ENCODE measurements at regions not wholly inside any gene's neighbourhood (a gene's known extent, or its start where the extent isn't known, plus 50 kb on each side); places are given as distances from the start of the nearest gene placed in this dataset.

GRCh38 chr17:83190601-83191387, 111.4 kb downstream of the METRNL start:
- CTCF ChIA-PET = no interaction called here
- H3K79me2 ChIP-seq (ENCODE audit: insufficient read depth, low read length) = no peaks in the 10 kb centered on the region
- H3K27me3 ChIP-seq (ENCODE audit: insufficient read depth, low read length) = 0 out of 2 replicates have a peak, but pooled peaks cover 8% of the 10 kb centered on the region
- POLR2A ChIA-PET = no interaction called here
- DNase-seq (ENCODE audit: low read depth, low spot score) = no peak
- H3K9ac ChIP-seq (ENCODE audit: low read length) = no peak overlapping the region
- BruUV-seq (replicated peaks) = no TSS peak
- no peak overlapping the region for H2AFZ ChIP-seq (ENCODE audit: low read depth, low read length, poor library complexity, severe bottlenecking)
- H3K4me1 ChIP-seq (ENCODE audit: control insufficient read depth in 1 of 2, insufficient read depth in 2 of 2, low read length in 2 of 2) = peaks cover 0 to 10% of the 10 kb centered on the region in 2 experiments; a peak in 1 of 4 replicates
- intact Hi-C loops (cut with micrococcal nuclease) = no loop called here
- H3K36me3 ChIP-seq (ENCODE audit: control insufficient read depth in 1 of 2, insufficient read depth in 2 of 2, low read length in 2 of 2) = no peaks in the 10 kb centered on the region
- ATAC-seq = no peak
- RAD21 ChIA-PET (ENCODE audit: low non-redundant PET in 1 of 2, low total read pairs in 2 of 2, uncharacterized antibody in 2 of 2, unreplicated experiment in 2 of 2) = no interaction called here
- H3K9me3 ChIP-seq (ENCODE audit: control insufficient read depth in 1 of 2, insufficient read depth in 1 of 2, low read depth in 1 of 2, low read length in 2 of 2) = peaks cover 0 to 5% of the 10 kb centered on the region in 2 experiments; a peak in 1 of 4 replicates
- H3K4me3 ChIP-seq (replicated peaks in 1 of 2; ENCODE audit: low read depth in 1 of 2, low read length in 2 of 2) = no peak overlapping the region
- no peaks in the 10 kb centered on the region for H3K9me2 ChIP-seq (ENCODE audit: insufficient read depth)
- H3K4me2 ChIP-seq (ENCODE audit: low read length) = no peak overlapping the region
- TF ChIP-seq REST (IDR thresholded peaks at IDR 0.05; ENCODE audit: low read depth) = no peak
- no peak for TF ChIP-seq ELF1 (IDR thresholded peaks at IDR 0.05; ENCODE audit: borderline replicate concordance, low read depth)
- TF ChIP-seq ZNF274 (IDR thresholded peaks at IDR 0.05; ENCODE audit: low read depth, low read length) = no peak
- TF ChIP-seq SP1 (IDR thresholded peaks at IDR 0.05; ENCODE audit: low read depth) = no peak
- no peak for TF ChIP-seq SRF (IDR thresholded peaks at IDR 0.05; ENCODE audit: low read depth)
- TF ChIP-seq MAX (IDR thresholded peaks at IDR 0.05) = no peak
- TF ChIP-seq ZFX (IDR thresholded peaks at IDR 0.05) = no peak
- no peak for TF ChIP-seq POLR2AphosphoS5 (IDR thresholded peaks at IDR 0.05; ENCODE audit: low read depth, low read length)
- TF ChIP-seq ATF3 (IDR thresholded peaks at IDR 0.05) = no peak
- TF ChIP-seq POLR2A (IDR thresholded peaks at IDR 0.05; ENCODE audit: borderline replicate concordance, extremely low read depth, insufficient read depth, insufficient read length) = no peak
- TF ChIP-seq EZH2 (IDR thresholded peaks at IDR 0.05) = no peak
- no peak for TF ChIP-seq CEBPB (IDR thresholded peaks at IDR 0.05; ENCODE audit: low read depth)
- H4K20me1 ChIP-seq (ENCODE audit: insufficient read depth) = no peaks in the 10 kb centered on the region
- H3K27ac ChIP-seq (ENCODE audit: low read depth, low read length) = no peak overlapping the region
